Heart left ventricle (tissue), 16 donors: ENCODE measurements at regions not wholly inside any gene's neighbourhood (a gene's known extent, or its start where the extent isn't known, plus 50 kb on each side); places are given as distances from the start of the nearest gene placed in this dataset.

ENCODE experiments used
- ATAC-seq, 4 donors: fragments of 200-7000 bp; cut with Tn5 transposase; one replicate each; pipeline ENCODE4 v1.9.1; 2020 to 2022; ENCODE audit warnings: moderate library complexity in 4 of 4, mild to moderate bottlenecking in 3 of 4, moderate number of reproducible peaks in 1 of 4
- DNase-seq, 5 donors: peaks; one replicate each; pipeline ENCODE4 v3.0.0-alpha.2; 2020
- H3K27ac ChIP-seq, 12 donors: fragments of 200-600 bp; sonication (generic) in 4 of 12; one replicate each; pipeline versions ENCODE4 v1.5.0 to v1.8.0; 2016 to 2022; ENCODE audit warnings: mild to moderate bottlenecking in 2 of 12
- H3K27me3 ChIP-seq, 9 donors: fragments of 200-600 bp; sonication (generic) in 2 of 9; one replicate each; pipeline versions ENCODE4 v1.5.1 to v1.8.0; 2016 to 2022; ENCODE audit warnings: mild to moderate bottlenecking in 3 of 9
- H3K36me3 ChIP-seq, 9 donors: fragments of 200-600 bp; sonication (generic) in 2 of 9; one replicate each; pipeline versions ENCODE4 v1.5.0 to v1.8.0; 2018 to 2022; ENCODE audit warnings: mild to moderate bottlenecking in 2 of 9
- H3K4me1 ChIP-seq, 12 donors: fragments of 200-600 bp; sonication (generic) in 4 of 12; one replicate each; pipeline versions ENCODE4 v1.5.0 to v1.8.0; 2016 to 2022; ENCODE audit warnings: mild to moderate bottlenecking in 3 of 12
- H3K4me3 ChIP-seq, 12 donors: fragments of 200-600 bp; sonication (generic) in 4 of 12; one replicate each; pipeline versions ENCODE4 v1.5.0 to v1.8.0; 2017 to 2022; ENCODE audit warnings: mild to moderate bottlenecking in 9 of 12, moderate library complexity in 4 of 12
- H3K9me3 ChIP-seq, 12 donors: fragments of 200-600 bp; sonication (generic) in 4 of 12; one replicate each; pipeline versions ENCODE4 v1.5.0 to v1.8.0; 2016 to 2022; ENCODE audit warnings: mild to moderate bottlenecking in 1 of 12
- POLR2A ChIP-seq, 2 donors: fragments of 450-650 bp; IDR thresholded peaks; one replicate each; pipeline ENCODE4 v1.6.1; 2017; ENCODE audit warnings: antibody characterized with exemption in 2 of 2, mild to moderate bottlenecking in 2 of 2, moderate library complexity in 2 of 2
- WGBS, 4 donors: extraction: QIAGEN DNeasy Blood & Tissue Kit in 2 of 4; methylation state at CpG; one replicate each; pipeline versions ENCODE4 v1.1.5 to v1.1.7; 2013 to 2018; 5-methylcytosine and 5-hydroxymethylcytosine counted together
- intact Hi-C, 10 donors: fragments of 100-400 bp; cut with DNase I; formaldehyde crosslinking; loops; one replicate each; pipeline versions ENCODE4 v1.11.1 to v1.14.2; 2022
- TF ChIP-seq, protein P1 (sequence below), 12 donors: fragments of 200-600 bp; sonication (generic) in 4 of 12; IDR thresholded peaks; one replicate each; pipeline versions ENCODE4 v1.5.0 to v1.8.0; 2018 to 2022; ENCODE audit warnings: antibody characterized with exemption in 12 of 12, mild to moderate bottlenecking in 5 of 12
- donor health status: ischemic (EF 13 %, LVEDD 7.1; RV severe dilation, severe dysfunction).
- donor health status: healthy with polysubstance abuse.
- donor health status: DM: no; HTN: yes; CAD: no.
- donor health status: DM: no; HTN: no; CAD: no.
- donor health status: ischemic (EF 25% LVEDD 6.9; RV normal size, moderate dysfunction).
- donor health status: ischemic (EF 25% LVEDD 5.7; RV mildly dilated, moderate dysfunction).
- donor health status: healthy.
- donor health status: DM: yes; HTN: yes; CAD: no.
- donor health status: ischemic (EF 35%, LVEDD 5.7; RV mildly dilated, moderate dysfunction).
- donor health status: nonischemic (EF 11% LVEDD 7.7; RV severe dilation, severe dysfunction).
- donor health status: DM: yes; HTN: yes; CAD: no.
- donor health status: PGD.
- donor health status: ischemic (EF 29% LVEDD 5.4; RV normal size, mild dysfunction).
- donor health status: nonischemic (EF 23%, LVEDD 6.1; RV moderate dilation, normal function).

DNA sequence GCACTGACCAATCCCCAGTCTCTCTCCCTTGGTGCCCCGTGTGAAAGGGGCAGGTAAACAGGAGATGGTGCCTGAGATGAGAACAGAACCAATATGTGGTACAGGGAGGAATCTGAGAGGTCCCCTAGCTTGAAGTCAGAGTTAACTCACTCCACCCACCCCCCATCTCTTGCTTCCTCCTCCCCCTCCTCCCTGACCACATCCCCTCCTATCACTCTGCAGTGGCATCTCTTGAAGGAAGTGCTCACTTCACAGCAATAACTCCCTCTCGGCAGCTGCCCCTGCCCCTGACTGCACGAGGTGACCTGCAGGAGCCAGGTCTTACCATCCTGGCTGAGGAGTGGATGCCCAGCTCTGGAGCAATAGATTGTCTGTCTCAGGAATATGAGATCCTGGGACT is 224.0 kb downstream of the GAS1 start:
- 52 to 69% (median 55%) methylated on average over 3 of the region's 3 CpGs for WGBS, 4 donors
- intact Hi-C loops = loop anchor here in 1 of 10 donors (10.0 kb wide), 1 partner anchor 221 kb away; the partner anchor contains the start of gene GAS1
- ATAC-seq = no peak
- no peak for TF ChIP-seq POLR2A (IDR thresholded peaks at IDR 0.05)
- TF ChIP-seq, protein P1, sequence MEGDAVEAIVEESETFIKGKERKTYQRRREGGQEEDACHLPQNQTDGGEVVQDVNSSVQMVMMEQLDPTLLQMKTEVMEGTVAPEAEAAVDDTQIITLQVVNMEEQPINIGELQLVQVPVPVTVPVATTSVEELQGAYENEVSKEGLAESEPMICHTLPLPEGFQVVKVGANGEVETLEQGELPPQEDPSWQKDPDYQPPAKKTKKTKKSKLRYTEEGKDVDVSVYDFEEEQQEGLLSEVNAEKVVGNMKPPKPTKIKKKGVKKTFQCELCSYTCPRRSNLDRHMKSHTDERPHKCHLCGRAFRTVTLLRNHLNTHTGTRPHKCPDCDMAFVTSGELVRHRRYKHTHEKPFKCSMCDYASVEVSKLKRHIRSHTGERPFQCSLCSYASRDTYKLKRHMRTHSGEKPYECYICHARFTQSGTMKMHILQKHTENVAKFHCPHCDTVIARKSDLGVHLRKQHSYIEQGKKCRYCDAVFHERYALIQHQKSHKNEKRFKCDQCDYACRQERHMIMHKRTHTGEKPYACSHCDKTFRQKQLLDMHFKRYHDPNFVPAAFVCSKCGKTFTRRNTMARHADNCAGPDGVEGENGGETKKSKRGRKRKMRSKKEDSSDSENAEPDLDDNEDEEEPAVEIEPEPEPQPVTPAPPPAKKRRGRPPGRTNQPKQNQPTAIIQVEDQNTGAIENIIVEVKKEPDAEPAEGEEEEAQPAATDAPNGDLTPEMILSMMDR (IDR thresholded peaks at IDR 0.05) = no peak
- H3K36me3 ChIP-seq = no peaks in the 10 kb centered on the region
- DNase-seq = no peak
- no peaks in the 10 kb centered on the region for H3K27me3 ChIP-seq
- peak overlapping the region in 1 of 12 donors; percentile 70 for H3K27ac ChIP-seq
- H3K4me1 ChIP-seq = peaks cover 0 to 22% (median 0%) of the 10 kb centered on the region in 12 donors
- H3K4me3 ChIP-seq = no peak overlapping the region
- peaks cover 0 to 4% (median 0%) of the 10 kb centered on the region in 12 donors for H3K9me3 ChIP-seq

DNA sequence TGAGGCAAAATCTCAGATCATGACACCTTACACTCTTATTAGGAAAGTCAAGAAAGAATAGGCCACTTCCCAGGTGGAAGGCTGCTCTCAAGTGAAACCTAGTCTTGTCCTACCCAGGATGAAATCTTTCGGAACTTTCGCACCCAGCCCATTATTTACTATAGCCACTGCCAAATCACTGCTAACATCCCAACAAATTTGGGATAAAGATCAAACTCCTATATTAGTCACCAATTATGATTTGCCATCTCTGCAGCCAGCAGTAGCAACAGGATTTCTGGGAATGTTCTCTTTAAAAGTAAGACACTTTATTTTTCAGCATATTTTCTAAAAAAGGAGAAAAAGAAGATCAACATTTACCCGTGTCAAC is 224.6 kb downstream of the GAS1 start:
- no peak overlapping the region for H3K4me3 ChIP-seq
- peak overlapping the region in 8 of 12 donors; percentile 24 to 79 (median 70) for H3K27ac ChIP-seq
- no peak for TF ChIP-seq POLR2A (IDR thresholded peaks at IDR 0.05)
- TF ChIP-seq, protein P1 (IDR thresholded peaks at IDR 0.05) = no peak

DNA sequence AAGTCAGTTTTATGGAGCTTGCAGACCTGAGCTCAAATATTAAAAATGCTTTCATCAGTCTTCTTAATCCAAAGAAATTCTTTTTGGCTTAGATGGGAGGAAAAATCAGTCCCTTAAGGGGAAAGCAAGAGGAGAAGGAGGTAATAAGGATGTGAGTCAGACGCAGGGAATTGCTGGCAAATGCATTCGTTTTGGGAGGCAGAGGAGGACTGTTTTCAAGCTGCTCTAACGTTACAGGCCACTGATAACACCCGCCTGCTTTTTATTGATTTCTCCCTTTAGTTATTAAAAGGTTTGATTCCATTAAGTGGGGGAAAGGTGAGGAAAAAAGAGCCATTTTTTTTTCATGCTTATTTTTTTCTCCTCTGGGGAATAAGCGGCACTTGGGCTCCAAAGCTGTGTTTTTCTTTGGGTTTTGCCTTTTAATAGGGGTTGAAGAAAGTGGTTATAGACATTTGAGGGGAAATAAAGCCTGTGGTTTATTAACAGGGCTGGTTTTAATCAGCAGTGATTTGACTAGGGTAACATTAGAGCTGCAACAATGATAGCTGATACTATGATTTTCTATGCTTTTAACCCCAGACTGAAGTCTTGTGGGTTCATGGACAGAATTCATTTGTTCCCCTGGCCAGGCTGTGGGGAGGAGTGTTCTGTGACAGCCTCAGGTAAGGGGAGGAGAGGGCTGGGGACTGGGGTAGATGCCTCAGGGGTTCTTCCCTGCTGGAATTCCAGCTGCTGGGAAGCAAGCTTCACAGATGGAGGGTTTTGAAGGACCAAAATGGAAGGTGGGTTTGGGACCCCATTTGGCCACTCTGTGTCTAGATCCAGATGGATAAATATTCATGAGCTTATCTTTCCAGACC is 225.2 kb downstream of the GAS1 start:
- Histone ChIP-seq H3K9me3 (peaks cover 0 to 3% (median 0%) of the 10 kb centered on the region in 12 donors), H3K27me3 (no peaks in the 10 kb centered on the region), H3K36me3 (no peaks in the 10 kb centered on the region), H3K4me1 (peaks cover 0 to 22% (median 0%) of the 10 kb centered on the region in 12 donors), H3K4me3 (no peak overlapping the region), H3K27ac (peak overlapping the region in 10 of 12 donors; percentile 31 to 87 (median 62))
- peak in 4 of 5 donors; percentile 45 to 59 (median 56) for DNase-seq
- WGBS, 4 donors = 41 to 53% (median 47%) methylated on average over 5 of the region's 5 CpGs
- ATAC-seq = peak; percentile 29 to 91 (median 86)
- TF ChIP-seq POLR2A (IDR thresholded peaks at IDR 0.05) = no peak
- TF ChIP-seq, protein P1 (IDR thresholded peaks at IDR 0.05) = no peak
- intact Hi-C loops = loop anchor here in 1 of 10 donors (10.0 kb wide), 1 partner anchor 223 kb away; the partner anchor contains the start of gene GAS1

More for the DNA sequence above, 224.6 kb downstream of the GAS1 start:
- H3K4me1 ChIP-seq = peaks cover 0 to 22% (median 0%) of the 10 kb centered on the region in 12 donors
- WGBS, 4 donors = 82 to 88% (median 87%) methylated on average over 3 of the region's 3 CpGs
- ATAC-seq (no peak), DNase-seq (no peak)
- no peaks in the 10 kb centered on the region for H3K36me3 ChIP-seq
- peaks cover 0 to 4% (median 0%) of the 10 kb centered on the region in 12 donors for H3K9me3 ChIP-seq
- H3K27me3 ChIP-seq = no peaks in the 10 kb centered on the region
- intact Hi-C loops = loop anchor here in 1 of 10 donors (10.0 kb wide), 1 partner anchor 222 kb away; the partner anchor contains the start of gene GAS1

DNA sequence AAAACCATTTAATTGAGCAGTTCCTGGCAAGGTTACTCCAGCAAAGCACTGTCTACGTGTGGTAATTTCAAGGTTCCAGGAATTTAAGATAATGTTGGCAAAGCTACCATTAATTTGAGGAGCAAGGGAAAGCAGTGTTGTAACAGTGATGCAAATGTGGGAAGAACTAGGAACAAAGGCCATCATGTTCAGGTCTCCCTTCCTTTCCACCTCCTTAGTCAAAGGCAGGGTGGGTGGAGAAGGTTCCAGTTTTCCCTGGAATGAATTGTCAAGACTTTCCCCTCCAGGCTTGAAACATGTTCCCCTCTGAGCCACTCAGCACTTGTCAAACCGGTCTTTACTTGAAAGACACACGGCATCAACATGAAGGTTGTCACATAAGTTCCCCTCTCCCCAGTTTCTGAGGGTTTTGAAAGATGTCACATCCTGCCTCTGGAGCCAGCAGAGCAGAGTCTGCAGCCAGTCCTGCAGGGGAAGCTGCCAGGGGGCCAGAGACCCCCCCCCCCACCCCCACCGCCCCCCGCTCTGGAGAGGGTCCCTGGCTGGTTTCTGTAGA is 226.0 kb downstream of the GAS1 start:
- Histone ChIP-seq H3K36me3 (no peaks in the 10 kb centered on the region), H3K27ac (peak overlapping the region in 11 of 12 donors; percentile 31 to 87 (median 61)), H3K27me3 (no peaks in the 10 kb centered on the region), H3K4me3 (no peak overlapping the region), H3K4me1 (peaks cover 0 to 23% (median 0%) of the 10 kb centered on the region in 12 donors), H3K9me3 (no peaks in the 10 kb centered on the region)
- peak in 3 of 4 donors; percentile 41 to 77 (median 72) for ATAC-seq
- intact Hi-C loops = loop anchor here in 1 of 10 donors (10.0 kb wide), 1 partner anchor 223 kb away; the partner anchor contains the start of gene GAS1
- no peak for TF ChIP-seq POLR2A (IDR thresholded peaks at IDR 0.05)
- TF ChIP-seq, protein P1 (IDR thresholded peaks at IDR 0.05) = no peak
- DNase-seq = no peak
- WGBS, 4 donors = 34 to 56% (median 41%) methylated on average over 5 of the region's 5 CpGs
